ENCODE measurements at regions not wholly inside any gene's neighbourhood (a gene's known extent, or its start where the extent isn't known, plus 50 kb on each side); places are given as distances from the start of the nearest gene placed in this dataset.

- Histone ChIP-seq H3K9me1 (ENCODE audit: control insufficient read depth, extremely low read depth, insufficient read depth, low read length) (no peaks in the 10 kb centered on the region), H3K27ac (ENCODE audit: control insufficient read depth, insufficient read depth, low read length) (no peak overlapping the region), H3K9ac (ENCODE audit: control insufficient read depth, extremely low read depth, insufficient read depth, low read length) (no peak overlapping the region), H3K36me3 (ENCODE audit: control insufficient read depth in 2 of 2, extremely low read depth in 1 of 2, insufficient read depth in 2 of 2, low read length in 2 of 2) (no peaks in the 10 kb centered on the region), H3K4me3 (ENCODE audit: control insufficient read depth in 2 of 3, extremely low read depth in 1 of 3, insufficient read depth in 2 of 3, low read depth in 1 of 3, low read length in 3 of 3) (no peak overlapping the region), H3K4me1 (ENCODE audit: control insufficient read depth, extremely low read depth, insufficient read depth, low read length) (no peaks in the 10 kb centered on the region), H3K9me3 (ENCODE audit: control insufficient read depth, low read depth, low read length) (no peaks in the 10 kb centered on the region), H4K20me1 (ENCODE audit: control insufficient read depth, extremely low read depth, insufficient read depth, low read length) (no peaks in the 10 kb centered on the region), H2AFZ (ENCODE audit: control insufficient read depth, low read length) (no peak overlapping the region), H3K4me2 (ENCODE audit: control insufficient read depth, extremely low read depth, insufficient read depth, low read depth, low read length) (no peak overlapping the region), H3K79me2 (ENCODE audit: control insufficient read depth, insufficient read depth, low read length) (no peaks in the 10 kb centered on the region), H3K27me3 (ENCODE audit: control insufficient read depth, extremely low read depth, insufficient read depth, low read length) (no peaks in the 10 kb centered on the region)
- dilution Hi-C loops (cut with MboI; ENCODE audit: extremely low pct_ligation_motif_present, low sequenced_read_pairs) = no loop called here
- no peak for FAIRE-seq
- DNase-seq (ENCODE audit: low read depth, low spot score) = no peak
- TF ChIP-seq CTCF (optimal IDR thresholded peaks at IDR 0.05 in 1 of 3, IDR thresholded peaks at IDR 0.05 in 1 of 3, conservative IDR thresholded peaks at IDR 0.05 in 1 of 3; ENCODE audit: extremely low read depth in 1 of 3, insufficient read depth in 2 of 3, low read length in 3 of 3) (no peak), EZH2 (IDR thresholded peaks at IDR 0.05; ENCODE audit: low read length) (no peak)
Observed at GRCh38 chr1:190847166-190847565, 369.5 kb upstream of the BRINP3 start.

GRCh38 chr1:190849346-190849745 lies 371.7 kb upstream of the BRINP3 start:
- FAIRE-seq = no peak
- no peaks in the 10 kb centered on the region for H3K27me3 ChIP-seq (ENCODE audit: control insufficient read depth, extremely low read depth, insufficient read depth, low read length)
- H3K9ac ChIP-seq (ENCODE audit: control insufficient read depth, extremely low read depth, insufficient read depth, low read length) = no peak overlapping the region
- no peaks in the 10 kb centered on the region for H3K9me1 ChIP-seq (ENCODE audit: control insufficient read depth, extremely low read depth, insufficient read depth, low read length)
- no peak for TF ChIP-seq EZH2 (IDR thresholded peaks at IDR 0.05; ENCODE audit: low read length)
- no peak for TF ChIP-seq CTCF (optimal IDR thresholded peaks at IDR 0.05 in 1 of 3, IDR thresholded peaks at IDR 0.05 in 1 of 3, conservative IDR thresholded peaks at IDR 0.05 in 1 of 3; ENCODE audit: extremely low read depth in 1 of 3, insufficient read depth in 2 of 3, low read length in 3 of 3)
- no peak overlapping the region for H2AFZ ChIP-seq (ENCODE audit: control insufficient read depth, low read length)
- no peak overlapping the region for H3K4me3 ChIP-seq (ENCODE audit: control insufficient read depth in 2 of 3, extremely low read depth in 1 of 3, insufficient read depth in 2 of 3, low read depth in 1 of 3, low read length in 3 of 3)
- H3K27ac ChIP-seq (ENCODE audit: control insufficient read depth, insufficient read depth, low read length) = no peak overlapping the region
- H3K79me2 ChIP-seq (ENCODE audit: control insufficient read depth, insufficient read depth, low read length) = no peaks in the 10 kb centered on the region
- DNase-seq (ENCODE audit: low read depth, low spot score) = no peak
- no peak overlapping the region for H3K4me2 ChIP-seq (ENCODE audit: control insufficient read depth, extremely low read depth, insufficient read depth, low read depth, low read length)
- no peaks in the 10 kb centered on the region for H3K9me3 ChIP-seq (ENCODE audit: control insufficient read depth, low read depth, low read length)
- H3K36me3 ChIP-seq (ENCODE audit: control insufficient read depth in 2 of 2, extremely low read depth in 1 of 2, insufficient read depth in 2 of 2, low read length in 2 of 2) = no peaks in the 10 kb centered on the region
- H4K20me1 ChIP-seq (ENCODE audit: control insufficient read depth, extremely low read depth, insufficient read depth, low read length) = no peaks in the 10 kb centered on the region
- dilution Hi-C loops (cut with MboI; ENCODE audit: extremely low pct_ligation_motif_present, low sequenced_read_pairs) = no loop called here
- H3K4me1 ChIP-seq (ENCODE audit: control insufficient read depth, extremely low read depth, insufficient read depth, low read length) = no peaks in the 10 kb centered on the region

Data from keratinocyte (primary cell).